ENCODE measurements at regions not wholly inside any gene's neighbourhood (a gene's known extent, or its start where the extent isn't known, plus 50 kb on each side); places are given as distances from the start of the nearest gene placed in this dataset.

- no peak overlapping the region for H4K5ac ChIP-seq (ENCODE audit: low read depth, low read length)
- ChIA-PET CTCF (no interaction called here), POLR2A (ENCODE audit: unreplicated experiment) (no interaction called here)
- ATAC-seq (ENCODE audit: low read depth) (no peak), DNase-seq (no peak)
- no peak overlapping the region for H2BK15ac ChIP-seq (ENCODE audit: low read depth, low read length)
- no TSS peak for BruUV-seq (replicated peaks)
- no peaks in the 10 kb centered on the region for H4K20me1 ChIP-seq (ENCODE audit: insufficient read depth, low read length)
- intact Hi-C loops (cut with micrococcal nuclease) (no loop called here), dilution Hi-C loops (cut with HindIII; ENCODE audit: low sequenced_read_pairs, unreplicated experiment) (no loop called here), in situ Hi-C loops (cut with MboI; ENCODE audit: low sequenced_read_pairs) (no loop called here)
- no peaks in the 10 kb centered on the region for H3K27me3 ChIP-seq (ENCODE audit: control insufficient read depth, insufficient read depth, low read length)
- no peak overlapping the region for H2AFZ ChIP-seq (replicated peaks; ENCODE audit: low read length, poor library complexity)
- H3K9me3 ChIP-seq (ENCODE audit: control insufficient read depth, insufficient read depth, low read length), result no peaks in the 10 kb centered on the region
- no peak overlapping the region for H2BK5ac ChIP-seq (ENCODE audit: low read depth, low read length, poor library complexity, severe bottlenecking)
- H3K36me3 ChIP-seq (ENCODE audit: control insufficient read depth, insufficient read depth, low read length), result no peaks in the 10 kb centered on the region
- H3K4me3 ChIP-seq (ENCODE audit: insufficient read depth, low read depth, low read length), result no peak overlapping the region
- H2AK5ac ChIP-seq (ENCODE audit: low read depth, low read length), result no peak overlapping the region
- no peak overlapping the region for H3K4me2 ChIP-seq (ENCODE audit: low read depth, low read length)
- H4K91ac ChIP-seq (ENCODE audit: insufficient read depth, low read depth, low read length), result no peak overlapping the region
- TF ChIP-seq RCOR1 (IDR thresholded peaks at IDR 0.05; ENCODE audit: insufficient replicate concordance, low read length), result no peak
- no peak for TF ChIP-seq FOS (IDR thresholded peaks at IDR 0.05; ENCODE audit: low read depth, low read length)
- no peak for TF ChIP-seq CHD1 (IDR thresholded peaks at IDR 0.05; ENCODE audit: low read depth, low read length)
- TF ChIP-seq BHLHE40 (IDR thresholded peaks at IDR 0.05; ENCODE audit: low read depth, low read length), result no peak
- TF ChIP-seq SMC3 (IDR thresholded peaks at IDR 0.05; ENCODE audit: low read depth, low read length), result no peak
- no peak for TF ChIP-seq CTCF (conservative IDR thresholded peaks at IDR 0.05; ENCODE audit: low read depth, low read length)
- no peak for TF ChIP-seq NFE2L2 (IDR thresholded peaks at IDR 0.05; ENCODE audit: low read depth, low read length)
- no peak for TF ChIP-seq RAD21 (IDR thresholded peaks at IDR 0.05; ENCODE audit: low read length)
- no peak for TF ChIP-seq CEBPB (IDR thresholded peaks at IDR 0.05; ENCODE audit: low read depth, low read length)
- WGBS, 2 experiments (ENCODE audit: extremely low coverage in 2 of 2, insufficient read length in 1 of 2), result no CpG with 5 or more reads among the region's 6 CpGs
- no peak overlapping the region for H2BK120ac ChIP-seq (ENCODE audit: low read depth, low read length)
- no peak overlapping the region for H3K27ac ChIP-seq (ENCODE audit: insufficient read depth, low read length)
- no peak overlapping the region for H3K9ac ChIP-seq (ENCODE audit: low read depth, low read length)
- no peak overlapping the region for H3K14ac ChIP-seq (replicated peaks; ENCODE audit: low read depth, low read length)
- H2AK9ac ChIP-seq (replicated peaks; ENCODE audit: low read depth, low read length, poor library complexity), result no peak overlapping the region
- no peaks in the 10 kb centered on the region for H3K79me1 ChIP-seq (ENCODE audit: low read depth in 1 of 2, low read length in 2 of 2)
- H3K4me1 ChIP-seq (ENCODE audit: control insufficient read depth, insufficient read depth, low read length), result no peaks in the 10 kb centered on the region
- H3K9me1 ChIP-seq (ENCODE audit: insufficient read depth, low read length), result no peaks in the 10 kb centered on the region
- H3K56ac ChIP-seq (ENCODE audit: extremely low read depth, insufficient read depth, low read length), result no peak overlapping the region
- no peak overlapping the region for H3K18ac ChIP-seq (ENCODE audit: low read depth, low read length)
- no peak overlapping the region for H4K8ac ChIP-seq (ENCODE audit: low read depth in 2 of 2, low read length in 2 of 2)
- no peak overlapping the region for H3K23ac ChIP-seq (ENCODE audit: low read depth, low read length)
- H3K4ac ChIP-seq (ENCODE audit: low read depth, low read length), result no peak overlapping the region
- H2BK20ac ChIP-seq (ENCODE audit: low read depth, low read length), result no peak overlapping the region
Measured at GRCh38 chr17:33381201-33381600, 88.1 kb upstream of the ASIC2 start.

All from IMR-90 (cell line).